Left hindlimb (tissue), 1 donor: ENCODE measurements at regions not wholly inside any gene's neighbourhood (a gene's known extent, or its start where the extent isn't known, plus 50 kb on each side); places are given as distances from the start of the nearest gene placed in this dataset.
"Not testable (repeated sequence)": the region's sequence is repeated elsewhere in the genome, so short reads cannot be mapped to it uniquely, and the experiment has no call there.

ENCODE experiments used
- DNase-seq: peaks from one replicate; pipeline ENCODE4 v3.0.0-alpha.2; 2018

DNA sequence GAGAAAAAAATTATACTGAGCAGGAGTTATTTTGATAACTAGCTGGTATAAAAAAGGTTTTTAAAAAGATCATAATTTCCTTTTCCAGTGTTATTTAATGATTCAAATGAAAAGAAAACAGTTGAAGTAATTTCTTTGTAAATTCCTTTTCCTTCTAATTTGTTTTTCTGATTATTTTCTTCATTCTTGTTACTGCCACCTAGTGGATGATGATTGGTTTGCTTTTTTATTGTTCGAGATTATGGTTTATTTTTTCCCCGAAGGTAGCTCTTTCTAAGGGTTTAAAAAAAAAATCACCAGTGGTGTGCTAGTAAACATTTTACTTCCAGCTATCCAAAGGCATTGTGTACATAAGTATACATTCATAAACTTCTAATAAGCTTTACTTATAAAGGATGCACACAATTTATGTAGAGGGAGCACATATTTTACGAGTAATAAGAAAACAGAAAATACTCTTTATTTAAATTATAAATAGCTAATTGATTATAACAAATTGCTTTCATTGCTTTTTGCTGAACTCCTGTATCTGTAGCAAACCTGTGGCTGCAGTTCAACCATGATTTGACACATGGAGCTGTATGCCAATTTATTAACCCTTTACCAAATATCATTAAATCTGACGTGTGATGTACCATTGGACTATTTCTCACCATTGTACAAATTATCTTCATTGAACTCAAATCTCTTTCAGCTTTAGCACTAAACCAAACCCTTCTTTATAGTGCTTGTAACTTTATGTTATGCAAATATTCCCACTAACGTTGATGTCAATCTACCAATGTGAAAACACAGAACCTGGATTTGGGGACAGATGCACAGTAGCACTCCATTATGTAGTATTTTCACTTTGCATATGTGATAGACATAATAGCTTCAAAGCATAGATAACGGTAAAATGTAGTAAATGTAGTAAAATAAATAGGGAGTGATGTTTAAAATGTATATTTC, 97.8 kb upstream of the ANK2 start:
- no peak for DNase-seq

DNA sequence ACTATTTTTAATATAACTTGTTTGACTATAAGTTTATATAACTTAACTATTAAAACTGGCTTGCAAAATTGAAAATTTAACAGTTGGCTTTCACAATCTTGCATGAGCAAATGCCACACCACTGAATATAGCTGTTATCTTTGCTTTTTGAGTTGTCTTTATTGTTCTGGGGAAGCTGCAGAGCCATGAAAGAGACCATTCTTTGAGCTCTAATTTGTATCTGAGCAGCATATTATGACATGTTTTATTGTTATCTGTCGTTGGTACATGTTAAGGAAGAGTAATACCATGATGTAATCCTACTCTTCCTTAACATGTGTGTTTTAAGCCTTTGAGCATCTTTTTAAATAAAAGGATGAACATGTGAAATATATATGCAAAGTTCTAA, 97.1 kb upstream of the ANK2 start:
- DNase-seq = no peak

DNA sequence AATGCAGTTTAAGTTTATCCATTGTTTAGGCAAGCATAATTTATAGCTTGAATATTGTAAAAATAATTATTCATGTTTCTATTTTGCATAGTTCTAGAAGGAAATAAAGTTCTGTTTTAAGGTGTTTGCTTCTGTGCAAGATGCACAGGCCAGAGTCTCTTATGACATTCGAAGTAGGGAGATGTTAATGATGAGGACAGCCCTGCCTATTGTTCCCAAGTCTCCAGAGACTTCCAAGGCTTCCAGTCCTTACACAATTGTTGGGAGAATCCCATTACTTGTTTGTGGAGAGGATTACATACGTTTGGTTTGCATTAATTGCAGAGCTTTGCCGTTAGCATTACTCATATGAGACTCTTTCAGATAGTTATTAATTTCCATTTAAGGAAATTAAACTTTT, 96.2 kb upstream of the ANK2 start:
- no peak for DNase-seq

DNA sequence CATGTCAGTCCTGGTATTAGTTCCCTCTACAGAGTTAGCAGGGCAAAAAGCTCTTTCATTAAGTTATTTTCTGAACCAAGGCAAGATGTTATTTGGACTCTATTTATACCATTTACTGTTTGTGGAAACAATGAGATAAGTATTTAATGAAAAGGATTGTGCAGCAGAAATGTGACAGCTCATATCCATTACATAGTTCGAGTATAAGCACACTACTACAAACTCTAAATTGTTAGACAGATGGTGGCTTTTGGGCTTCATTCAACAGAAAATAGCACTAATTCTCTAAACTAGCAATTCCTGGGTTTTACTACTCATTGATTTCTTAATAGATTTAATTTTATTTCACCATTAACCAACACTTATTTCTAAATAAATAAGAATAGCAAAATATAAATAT, 95.2 kb upstream of the ANK2 start:
- no peak for DNase-seq

DNA sequence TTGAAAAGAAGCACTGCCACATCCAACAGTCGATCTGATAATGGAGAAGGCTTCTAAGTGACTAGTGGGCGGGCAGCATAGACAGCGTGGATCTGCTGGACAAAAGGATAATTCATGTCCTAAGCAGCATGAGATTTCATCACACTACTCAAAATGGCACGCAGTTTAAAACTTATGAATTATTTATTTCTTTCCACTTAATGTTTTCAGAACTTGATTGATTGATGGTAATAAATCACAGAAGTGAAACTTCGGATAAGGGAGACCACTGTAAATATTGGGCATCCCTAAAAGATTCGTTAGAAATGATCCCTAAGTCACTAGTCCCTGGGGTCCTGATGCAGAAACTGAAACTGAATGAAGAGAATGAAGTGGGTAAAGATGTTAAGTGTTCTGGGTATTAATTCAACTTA, 93.0 kb upstream of the ANK2 start:
- DNase-seq = no peak

DNA sequence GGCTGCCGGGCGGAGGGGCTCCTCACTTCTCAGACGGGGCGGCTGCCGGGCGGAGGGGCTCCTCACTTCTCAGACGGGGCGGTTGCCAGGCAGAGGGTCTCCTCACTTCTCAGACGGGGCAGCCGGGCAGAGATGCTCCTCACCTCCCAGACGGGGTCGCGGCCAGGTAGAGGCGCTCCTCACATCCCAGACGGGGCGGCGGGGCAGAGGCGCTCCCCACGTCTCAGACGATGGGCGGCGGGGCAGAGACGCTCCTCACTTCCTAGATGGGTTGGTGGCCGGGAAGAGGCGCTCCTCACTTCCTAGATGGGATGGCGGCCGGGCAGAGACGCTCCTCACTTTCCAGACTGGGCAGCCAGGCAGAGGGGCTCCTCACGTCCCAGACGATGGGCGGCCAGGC, 91.7 kb upstream of the ANK2 start:
- DNase-seq = not testable (repeated sequence)

DNA sequence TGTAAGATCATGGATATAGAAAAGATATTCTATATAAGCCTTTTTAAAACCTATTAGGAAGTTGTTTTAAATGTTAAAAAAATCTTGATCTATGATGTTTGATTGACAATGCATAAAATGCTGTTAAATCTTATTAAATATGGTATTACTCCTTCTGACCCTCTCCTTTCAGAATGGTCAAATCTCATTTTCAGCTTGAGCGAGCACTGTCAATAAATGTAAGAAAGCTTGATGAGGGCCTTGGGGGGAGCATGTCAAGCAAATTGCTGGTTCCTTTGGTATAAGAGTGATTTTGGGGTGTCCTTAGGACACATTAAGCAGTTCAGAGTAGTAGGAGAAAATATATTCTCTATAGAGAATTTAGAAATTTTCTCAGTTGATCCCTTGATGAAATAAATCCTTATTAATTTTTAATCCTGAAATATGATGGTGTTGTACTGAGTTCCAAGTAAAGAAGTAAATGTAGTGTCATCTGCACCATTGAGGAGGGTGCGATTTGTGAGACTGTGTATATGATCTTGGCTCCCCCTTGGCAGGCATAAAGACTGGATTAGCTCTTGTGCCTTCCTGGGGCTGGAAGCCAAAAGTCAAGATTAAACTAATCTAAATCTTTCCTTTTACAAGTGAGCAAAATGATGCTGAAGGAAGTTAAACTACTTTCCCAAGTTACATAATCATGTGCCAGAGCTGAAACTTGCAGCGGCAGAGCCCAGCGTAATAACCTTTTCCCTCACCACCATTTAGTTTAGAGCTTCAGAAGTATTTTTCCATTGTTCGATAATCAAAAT, 82.6 kb upstream of the ANK2 start:
- no peak for DNase-seq

DNA sequence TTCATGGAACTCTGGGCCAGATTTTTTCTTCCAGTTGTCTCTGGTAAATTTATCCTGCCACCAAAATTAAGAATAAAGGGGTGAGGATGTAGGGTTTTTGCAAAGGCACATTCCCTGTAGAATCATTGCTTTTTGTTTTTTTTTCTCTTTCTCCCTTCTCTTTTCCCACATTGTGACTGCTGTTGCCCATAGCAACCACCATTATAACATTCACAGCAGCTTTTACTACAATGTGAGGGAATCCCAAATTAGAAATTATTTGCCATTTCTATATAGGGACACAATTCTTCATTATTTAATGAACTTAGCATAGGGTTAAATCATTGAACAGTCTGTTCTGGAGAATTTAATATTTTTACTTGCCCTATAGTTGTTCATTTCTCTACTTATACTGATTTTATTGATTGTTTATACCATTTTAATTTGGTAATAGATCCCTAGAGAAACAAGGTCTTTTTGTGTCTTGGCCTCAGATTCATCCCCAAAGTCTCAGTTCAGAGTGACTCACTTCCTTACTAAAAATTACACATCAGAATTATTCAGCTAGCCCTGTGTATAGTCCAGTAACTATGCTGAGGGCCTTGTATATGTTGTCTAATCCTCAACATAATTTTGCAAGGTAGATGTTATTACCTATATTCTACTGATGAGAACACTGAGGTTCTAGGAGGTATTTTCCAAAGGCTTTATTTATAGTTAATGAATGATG, 80.8 kb upstream of the ANK2 start:
- DNase-seq = no peak

DNA sequence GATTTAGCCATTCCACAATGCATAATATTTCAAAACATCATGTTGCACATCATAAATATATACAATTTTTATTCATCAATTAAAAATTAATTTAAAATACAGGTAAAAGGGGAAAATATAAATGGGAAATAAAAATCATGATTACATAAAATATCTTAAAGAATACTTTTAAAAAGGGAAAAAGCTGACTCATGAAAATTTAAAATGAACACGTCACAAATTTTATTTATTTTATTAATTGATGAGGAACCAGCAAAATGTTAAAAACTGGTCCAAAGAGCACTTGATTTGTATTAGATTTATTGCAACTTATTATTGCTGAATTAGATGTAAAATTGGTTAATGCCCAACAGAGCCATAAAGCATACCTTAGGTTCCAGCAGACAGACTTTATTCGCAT, 78.5 kb upstream of the ANK2 start:
- DNase-seq = no peak

DNA sequence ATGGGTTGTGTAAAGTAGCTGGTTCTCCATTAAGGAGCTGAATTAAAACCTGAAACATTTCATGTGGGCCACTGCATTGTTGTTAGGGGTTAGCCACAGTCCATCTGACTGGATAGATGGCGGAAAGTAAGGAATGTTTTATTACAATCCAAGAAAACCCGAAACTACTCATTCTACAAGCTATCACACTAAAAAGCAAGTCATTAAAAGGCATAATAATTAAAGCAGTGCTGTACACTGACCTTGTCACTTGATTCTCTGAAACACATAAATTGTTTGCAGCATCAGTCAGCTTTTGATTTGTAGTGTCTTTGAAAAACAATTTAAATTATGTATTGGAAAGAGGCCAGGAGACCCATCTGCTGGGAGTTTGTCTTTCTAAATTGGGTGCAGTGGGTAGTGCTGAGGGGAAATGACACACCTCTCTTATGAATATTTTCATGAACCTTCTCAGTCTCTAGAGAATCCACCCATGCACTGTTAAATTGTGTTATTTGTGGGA, 75.7 kb upstream of the ANK2 start:
- no peak for DNase-seq

DNA sequence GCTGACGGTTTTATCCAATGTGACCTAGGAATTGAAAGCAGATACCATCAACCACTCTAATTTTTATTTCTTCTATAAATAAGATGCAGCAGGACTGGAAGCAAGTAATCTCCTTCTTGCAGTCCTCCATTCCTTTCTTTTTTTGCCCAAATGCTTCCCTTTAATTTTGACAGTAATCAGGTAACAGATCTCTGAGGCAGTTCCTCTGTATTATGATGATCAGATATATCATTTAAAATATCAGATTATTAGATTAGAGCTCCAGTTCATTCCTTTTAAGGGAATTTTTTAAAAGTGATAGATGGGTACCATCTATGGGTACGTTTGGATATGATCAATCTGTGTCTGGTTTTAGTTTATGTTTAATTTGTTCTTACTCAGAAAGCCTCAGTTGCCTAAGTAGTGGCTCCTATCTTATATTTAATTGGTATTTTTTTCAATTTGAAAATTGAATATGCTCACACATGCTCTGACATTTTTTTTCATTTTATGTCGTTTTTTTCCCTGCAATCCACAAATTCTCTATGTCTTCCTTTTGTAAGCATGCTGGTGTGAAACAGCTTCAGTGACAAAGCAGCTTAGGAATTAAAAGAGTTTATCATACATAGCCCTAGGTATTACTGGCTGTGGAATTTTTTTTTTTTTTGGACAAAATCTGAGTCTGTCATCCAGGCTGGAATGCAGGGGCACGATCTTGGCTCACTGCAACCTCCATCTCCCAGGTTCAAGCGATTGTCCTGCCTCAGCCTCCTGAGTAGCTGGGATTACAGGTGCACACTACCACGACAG, 73.7 kb upstream of the ANK2 start:
- no peak for DNase-seq

DNA sequence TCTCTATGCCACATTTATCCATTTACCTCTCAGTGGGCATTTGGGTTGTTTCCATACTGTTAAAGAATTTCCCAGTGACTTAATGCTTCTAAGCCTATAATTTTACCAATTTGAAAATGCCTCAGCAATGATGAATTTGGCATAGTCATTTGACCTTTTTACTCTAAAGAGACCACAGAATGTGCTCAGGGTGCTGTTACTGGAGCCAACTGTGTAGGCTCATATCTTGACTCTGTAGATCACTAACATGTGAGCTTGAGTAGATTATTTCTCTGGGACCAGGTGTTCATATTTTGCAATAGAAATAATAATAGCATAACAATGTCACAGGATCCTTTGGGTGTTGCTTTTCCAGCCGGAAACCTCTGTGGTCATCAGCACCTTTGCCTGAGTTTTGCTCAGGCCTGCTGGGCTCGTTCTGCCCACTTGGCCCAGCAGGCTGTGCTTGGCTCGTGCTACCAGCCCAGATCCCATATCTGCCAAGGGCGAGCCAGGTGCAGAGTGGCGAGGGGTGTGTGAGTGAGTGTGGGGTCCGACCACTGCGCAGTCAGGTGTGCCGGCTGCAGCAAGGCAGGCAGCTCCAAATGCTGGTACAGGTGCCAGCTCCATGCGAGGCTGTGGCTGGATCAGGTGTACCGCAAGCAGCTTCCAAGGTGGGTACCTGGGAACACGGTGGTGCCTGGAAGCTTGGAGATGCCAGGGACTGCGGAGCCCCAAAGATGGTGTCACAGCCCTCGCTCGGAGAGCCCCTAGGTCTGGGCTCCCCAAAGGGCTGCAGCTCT, 70.6 kb upstream of the ANK2 start:
- DNase-seq = no peak

DNA sequence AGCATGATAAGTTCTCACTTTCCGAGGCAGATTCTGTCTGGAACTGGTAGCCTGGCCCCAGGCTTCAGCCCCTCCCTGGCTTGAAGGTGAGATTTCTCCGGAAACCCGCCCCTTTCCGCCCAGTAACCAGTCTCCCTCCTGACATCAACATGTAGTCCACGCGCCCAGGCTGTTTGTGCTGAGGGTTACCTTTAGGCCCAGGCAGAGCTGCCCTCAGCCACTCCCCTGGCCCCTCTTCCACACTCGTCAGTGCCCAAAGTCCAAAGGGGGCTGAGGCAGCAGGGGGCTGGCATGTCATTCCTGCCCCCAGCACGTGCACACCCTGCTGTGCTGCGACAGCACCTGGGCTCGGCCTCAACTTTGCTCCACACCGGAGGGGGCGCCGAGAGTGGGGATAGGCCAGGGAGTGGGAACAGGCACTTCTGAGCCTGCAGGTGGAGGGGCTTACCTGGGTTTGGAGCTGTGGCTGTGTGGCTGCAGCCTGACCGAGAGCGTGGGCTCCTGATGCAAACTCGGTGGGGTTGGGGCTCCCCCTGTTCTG, 69.5 kb upstream of the ANK2 start:
- no peak for DNase-seq

DNA sequence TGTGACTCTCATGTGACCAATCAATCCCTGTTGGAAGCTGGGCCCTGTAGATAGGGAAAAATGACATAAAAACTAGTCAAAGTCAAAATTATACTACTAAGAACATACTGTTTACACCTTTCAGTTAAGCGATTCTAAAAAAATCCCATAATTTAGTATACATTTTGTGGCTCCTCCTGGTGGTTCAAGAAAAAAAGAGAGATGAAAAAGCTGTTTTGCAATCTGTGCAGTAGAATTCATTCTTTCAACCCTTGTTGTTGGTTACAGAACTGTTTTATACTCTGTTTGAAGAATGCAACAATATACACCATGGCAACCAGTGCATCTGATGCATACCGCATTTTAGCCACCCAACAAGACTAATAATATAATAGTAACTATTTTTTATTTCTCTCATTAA, 66.8 kb upstream of the ANK2 start:
- DNase-seq = no peak

DNA sequence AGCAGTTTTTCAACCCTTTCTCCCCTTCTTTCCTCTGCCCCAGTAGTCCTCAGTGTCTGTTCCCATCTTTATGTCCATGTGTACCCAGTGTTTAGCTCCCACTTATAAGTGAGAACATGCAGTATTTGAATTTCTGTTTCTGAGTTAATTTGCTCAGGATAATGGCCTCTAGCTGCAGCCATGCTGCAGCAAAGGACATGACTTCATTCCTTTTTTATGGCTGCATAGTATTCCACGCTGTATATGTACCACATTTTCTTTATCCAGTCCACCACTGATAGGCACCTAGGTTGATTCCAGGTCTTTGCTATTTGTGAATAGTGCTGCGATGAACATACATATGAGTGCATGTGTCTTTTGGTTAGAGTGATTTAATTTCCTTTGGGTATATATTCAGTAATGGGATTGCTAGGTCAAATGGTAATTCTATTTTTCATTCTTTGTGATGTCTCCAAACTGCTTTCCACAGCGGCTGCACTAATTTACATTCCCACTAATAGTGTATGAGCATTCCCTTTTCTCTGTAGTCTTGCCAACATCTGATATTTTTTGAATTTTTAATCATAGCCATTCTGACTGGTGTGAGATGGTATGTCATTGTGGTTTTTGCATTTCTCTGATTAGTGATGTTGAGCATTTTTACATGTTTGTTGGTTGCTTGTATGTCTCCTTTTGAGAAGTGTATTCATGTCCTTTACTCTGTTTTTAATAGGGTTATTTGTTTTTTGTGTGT, 54.6 kb upstream of the ANK2 start:
- no peak for DNase-seq
